Esophagus muscularis mucosa (tissue), 4 donors: ENCODE measurements at regions not wholly inside any gene's neighbourhood (a gene's known extent, or its start where the extent isn't known, plus 50 kb on each side); places are given as distances from the start of the nearest gene placed in this dataset.

Source experiments
- DNase-seq: peaks from one replicate; pipeline ENCODE4 v3.0.0-alpha.2; 2017; ENCODE audit errors: extremely low spot score
- H3K27ac ChIP-seq, 4 donors: fragments of 200-600 bp; sonication (generic); replicated peaks in 1 of 4; 1 replicate in 3 of 4; 2 replicates in 1 of 4; pipeline ENCODE4 v1.5.1; 2016 to 2019; ENCODE audit warnings: mild to moderate bottlenecking in 1 of 4
- H3K27me3 ChIP-seq, 4 donors: fragments of 200-600 bp; sonication (generic); one replicate each; pipeline versions ENCODE4 v1.5.1 to v1.6.0; 2016 to 2019
- H3K36me3 ChIP-seq, 4 donors: fragments of 200-600 bp; sonication (generic); one replicate each; pipeline ENCODE4 v1.5.1; 2016 to 2019
- H3K4me1 ChIP-seq, 4 donors: fragments of 200-600 bp; sonication (generic); one replicate each; pipeline ENCODE4 v1.5.1; 2016 to 2019
- H3K4me3 ChIP-seq, 4 donors: fragments of 200-600 bp; sonication (generic); 1 replicate in 2 of 4; 2 replicates in 2 of 4; pipeline ENCODE4 v1.5.1; 2016 to 2019; ENCODE audit warnings: mild to moderate bottlenecking in 4 of 4, moderate library complexity in 1 of 4
- H3K9me3 ChIP-seq, 4 donors: fragments of 200-600 bp; sonication (generic); 1 replicate in 3 of 4; 2 replicates in 1 of 4; pipeline ENCODE4 v1.5.1; 2016 to 2019
- CTCF ChIP-seq, 3 experiments: fragments of 200-600 bp in 2 of 3; fragments of 450-650 bp in 1 of 3; sonication (generic) in 2 of 3; IDR thresholded peaks; one replicate each; pipeline ENCODE4 v1.5.1; 2017 to 2019; ENCODE audit warnings: antibody characterized with exemption in 3 of 3, mild to moderate bottlenecking in 2 of 3, moderate library complexity in 1 of 3
- EP300 ChIP-seq: sonication (generic); formaldehyde crosslinking; IDR thresholded peaks from one replicate; pipeline ENCODE4 v1.6.1; 2017; ENCODE audit warnings: antibody characterized with exemption
- POLR2A ChIP-seq: fragments of 450-650 bp; IDR thresholded peaks from one replicate; pipeline ENCODE4 v1.6.1; 2017; ENCODE audit warnings: antibody characterized with exemption, moderate library complexity, mild to moderate bottlenecking, low read depth
- POLR2AphosphoS5 ChIP-seq, 2 donors: sonication (generic); formaldehyde crosslinking; IDR thresholded peaks; one replicate each; pipeline ENCODE4 v1.6.1; 2017; ENCODE audit warnings: antibody characterized with exemption in 2 of 2
- WGBS: methylation state at CpG from one replicate; pipeline ENCODE4 v1.1.5; 2018; 5-methylcytosine and 5-hydroxymethylcytosine counted together
- intact Hi-C: fragments of 100-400 bp; cut with DNase I; formaldehyde crosslinking; loops from one replicate; pipeline ENCODE4 v1.15.1; 2023

DNA sequence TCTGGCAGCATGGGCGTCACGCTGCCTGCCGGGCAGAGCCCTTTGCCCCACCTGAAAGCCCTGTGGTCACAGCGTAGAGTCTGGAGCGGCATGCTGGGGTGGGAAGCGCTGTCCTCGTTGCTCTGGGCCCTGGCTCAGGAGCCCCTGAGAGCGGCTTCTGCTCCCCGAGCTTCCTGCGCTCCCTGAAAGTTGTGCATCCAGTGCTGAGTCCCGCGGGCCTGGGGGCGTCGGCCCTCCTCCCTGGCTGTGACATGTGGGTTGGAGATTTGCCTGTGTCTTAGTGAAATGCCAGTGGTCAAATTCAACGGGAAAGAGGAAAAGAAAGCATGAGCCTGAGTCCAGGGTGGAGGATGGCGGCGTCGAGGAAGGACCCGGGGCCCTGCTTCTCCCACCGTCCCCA lies 1208.0 kb downstream of the BRD1 start:
- no peaks in the 10 kb centered on the region for H3K4me1 ChIP-seq
- DNase-seq: no peak
- intact Hi-C loops: no loop called here
- H3K27ac ChIP-seq: no peak overlapping the region
- H3K36me3 ChIP-seq: no peaks in the 10 kb centered on the region
- H3K9me3 ChIP-seq: no peaks in the 10 kb centered on the region
- no peak overlapping the region for H3K4me3 ChIP-seq
- peaks cover 0 to 18% (median 0%) of the 10 kb centered on the region in 4 donors for H3K27me3 ChIP-seq
- TF ChIP-seq POLR2AphosphoS5 (IDR thresholded peaks at IDR 0.05) (no peak), EP300 (no peak), CTCF (IDR thresholded peaks at IDR 0.05) (no peak), POLR2A (no peak)
- 90% methylated on average over 10 of the region's 20 CpGs for WGBS

DNA sequence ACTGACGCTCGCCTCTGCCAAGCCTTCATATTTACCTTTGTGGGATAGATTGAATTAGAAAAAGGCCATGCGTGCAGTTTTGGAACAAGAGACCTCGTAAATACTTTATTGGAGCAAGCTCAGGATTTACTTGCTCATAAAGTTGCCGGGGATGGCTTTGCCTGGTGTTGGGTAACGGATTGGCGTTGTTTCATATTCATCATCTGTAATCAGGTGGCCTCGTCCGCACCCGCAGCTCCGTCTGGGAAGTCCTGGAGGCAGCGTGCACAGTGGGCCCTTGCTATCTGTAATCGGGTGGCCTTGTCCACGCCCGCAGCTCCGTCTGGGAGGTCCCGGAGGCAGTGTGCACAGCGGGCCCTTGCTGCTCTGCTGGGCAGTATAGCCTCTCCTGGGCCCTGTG lies 1209.3 kb downstream of the BRD1 start:
- no peaks in the 10 kb centered on the region for H3K4me1 ChIP-seq
- no peak overlapping the region for H3K4me3 ChIP-seq
- no peak for TF ChIP-seq EP300
- no peak for TF ChIP-seq POLR2A
- TF ChIP-seq POLR2AphosphoS5 (IDR thresholded peaks at IDR 0.05): no peak
- no peak for TF ChIP-seq CTCF (IDR thresholded peaks at IDR 0.05)
- H3K36me3 ChIP-seq: no peaks in the 10 kb centered on the region
- intact Hi-C loops: no loop called here
- 92% methylated on average over 18 of the region's 18 CpGs for WGBS
- no peaks in the 10 kb centered on the region for H3K9me3 ChIP-seq
- no peak overlapping the region for H3K27ac ChIP-seq
- DNase-seq: no peak
- H3K27me3 ChIP-seq: peaks cover 0 to 18% (median 0%) of the 10 kb centered on the region in 4 donors

DNA sequence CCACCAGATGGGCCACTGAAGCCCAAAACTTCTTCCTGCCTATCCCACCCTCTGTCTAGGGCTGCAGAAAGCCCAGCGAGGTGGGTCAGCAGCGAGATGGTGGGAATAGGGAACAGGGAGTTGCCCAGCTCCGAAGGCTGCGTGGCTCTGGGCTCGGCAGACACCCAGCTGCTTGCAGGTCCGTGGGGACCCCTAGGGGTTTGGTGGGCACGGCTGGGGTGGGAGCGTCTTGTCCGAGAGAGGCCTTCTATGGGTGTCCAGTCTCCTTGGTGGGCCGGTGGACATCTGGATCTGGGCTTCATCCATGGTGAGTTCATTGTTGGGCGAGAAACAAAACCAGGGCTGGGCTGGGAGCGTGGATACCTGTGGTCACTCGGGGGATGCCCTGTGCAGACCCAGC lies 1211.0 kb downstream of the BRD1 start:
- intact Hi-C loops: no loop called here
- WGBS: 96% methylated on average over 13 of the region's 13 CpGs
- no peaks in the 10 kb centered on the region for H3K4me1 ChIP-seq
- no peak for DNase-seq
- H3K27me3 ChIP-seq: peaks cover 0 to 5% (median 0%) of the 10 kb centered on the region in 4 donors
- H3K9me3 ChIP-seq: no peaks in the 10 kb centered on the region
- no peaks in the 10 kb centered on the region for H3K36me3 ChIP-seq
- H3K27ac ChIP-seq: no peak overlapping the region
- no peak overlapping the region for H3K4me3 ChIP-seq
- no peak for TF ChIP-seq POLR2AphosphoS5 (IDR thresholded peaks at IDR 0.05)
- TF ChIP-seq EP300: no peak
- no peak for TF ChIP-seq POLR2A
- TF ChIP-seq CTCF (IDR thresholded peaks at IDR 0.05): no peak

GRCh38 chr22:48615171-48616008 lies 1212.3 kb downstream of the BRD1 start:
- Histone ChIP-seq H3K9me3 (no peaks in the 10 kb centered on the region), H3K27ac (no peak overlapping the region), H3K4me3 (no peak overlapping the region), H3K36me3 (no peaks in the 10 kb centered on the region), H3K27me3 (no peaks in the 10 kb centered on the region), H3K4me1 (no peaks in the 10 kb centered on the region)
- no peak for DNase-seq
- 72% methylated on average over 13 of the region's 22 CpGs for WGBS
- intact Hi-C loops: no loop called here
- TF ChIP-seq POLR2A (no peak), POLR2AphosphoS5 (IDR thresholded peaks at IDR 0.05) (no peak), CTCF (IDR thresholded peaks at IDR 0.05) (no peak), EP300 (no peak)
